HG03045 (cell line): ENCODE measurements at regions not wholly inside any gene's neighbourhood (a gene's known extent, or its start where the extent isn't known, plus 50 kb on each side); places are given as distances from the start of the nearest gene placed in this dataset.

ENCODE experiments used
- ATAC-seq: cut with Tn5 transposase; IDR thresholded peaks from one replicate; pipeline ENCODE4 v1.9.1; 2021; ENCODE audit warnings: mild to moderate bottlenecking, moderate library complexity; ENCODE audit not compliant: unreplicated experiment

GRCh38 chr1:34328281-34328799 is 151.6 kb downstream of the C1orf94 start:
- ATAC-seq, result no peak

- ATAC-seq, result no peak
These were observed 153.4 kb downstream of the C1orf94 start for GRCh38 chr1:34330061-34330460.

- no peak for ATAC-seq
These were observed 154.6 kb downstream of the C1orf94 start for GRCh38 chr1:34331020-34331926.

DNA sequence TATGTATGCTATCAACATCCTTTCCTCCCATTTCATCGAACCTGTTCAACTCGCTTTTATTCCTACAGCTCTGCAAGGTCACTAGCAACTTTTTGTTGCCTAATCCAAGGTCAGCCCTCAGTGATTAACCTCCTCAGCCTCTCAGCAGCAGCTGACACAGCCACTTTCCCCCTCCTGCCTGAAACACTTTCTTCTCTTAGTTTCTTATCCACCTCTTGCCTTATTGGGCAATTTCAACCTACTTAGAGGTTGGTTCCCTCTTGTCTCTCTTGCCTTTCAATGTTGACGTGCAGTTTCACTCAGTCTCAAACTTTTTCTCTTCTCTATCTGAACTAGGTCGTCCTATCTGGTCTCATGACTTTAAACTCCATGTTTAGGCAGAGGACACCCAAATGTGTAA is 156.3 kb downstream of the C1orf94 start:
- ATAC-seq, result no peak

DNA sequence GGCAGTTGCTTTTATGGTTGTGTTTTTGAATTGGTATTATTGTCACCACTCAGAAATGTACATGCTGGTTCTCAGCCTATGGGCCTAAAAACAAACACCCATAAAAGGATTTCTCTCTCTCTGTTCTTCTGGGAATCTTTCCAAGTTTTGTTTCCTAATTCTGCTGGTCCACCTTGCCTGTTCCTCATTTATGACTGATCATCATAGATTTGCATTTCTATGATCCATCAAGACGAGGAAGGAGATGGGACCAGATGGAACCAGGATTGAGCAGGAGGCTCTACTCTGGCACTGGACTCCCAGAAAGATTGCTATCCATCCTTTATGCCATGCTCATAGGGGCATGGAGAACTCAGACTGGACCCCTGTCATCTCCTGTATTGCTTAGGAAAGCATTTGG is 162.2 kb downstream of the C1orf94 start:
- no peak for ATAC-seq

GRCh38 chr1:34341896-34342295 is 165.2 kb downstream of the C1orf94 start:
- ATAC-seq, result no peak

- ATAC-seq, result no peak
These were observed 165.6 kb downstream of the C1orf94 start for GRCh38 chr1:34342334-34342733.

GRCh38 chr1:34346128-34346527 is 169.4 kb downstream of the C1orf94 start:
- ATAC-seq, result no peak

- no peak for ATAC-seq
These were observed 176.7 kb downstream of the C1orf94 start for GRCh38 chr1:34353409-34353808.

- ATAC-seq, result no peak
These were observed 177.7 kb downstream of the C1orf94 start for GRCh38 chr1:34354367-34354766.

DNA sequence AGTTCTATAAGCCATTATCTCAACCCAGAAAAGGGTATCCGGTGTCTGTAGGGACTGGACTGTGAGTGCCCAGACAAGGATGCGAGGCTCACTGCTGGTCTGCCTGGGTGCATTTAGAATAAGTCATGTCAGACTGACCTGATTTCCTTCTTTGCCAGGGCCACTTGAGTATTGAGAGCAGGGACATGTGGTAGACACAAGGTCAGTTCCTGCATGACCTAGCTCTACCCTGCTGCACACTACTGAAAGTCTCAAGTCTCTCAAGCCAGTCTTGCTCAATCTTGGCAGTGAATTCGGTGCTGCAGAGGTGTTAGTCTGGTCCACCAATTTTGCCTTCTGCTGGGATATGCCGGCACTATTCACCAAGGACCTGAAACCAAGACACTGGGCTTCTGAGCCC is 180.1 kb downstream of the C1orf94 start:
- no peak for ATAC-seq

DNA sequence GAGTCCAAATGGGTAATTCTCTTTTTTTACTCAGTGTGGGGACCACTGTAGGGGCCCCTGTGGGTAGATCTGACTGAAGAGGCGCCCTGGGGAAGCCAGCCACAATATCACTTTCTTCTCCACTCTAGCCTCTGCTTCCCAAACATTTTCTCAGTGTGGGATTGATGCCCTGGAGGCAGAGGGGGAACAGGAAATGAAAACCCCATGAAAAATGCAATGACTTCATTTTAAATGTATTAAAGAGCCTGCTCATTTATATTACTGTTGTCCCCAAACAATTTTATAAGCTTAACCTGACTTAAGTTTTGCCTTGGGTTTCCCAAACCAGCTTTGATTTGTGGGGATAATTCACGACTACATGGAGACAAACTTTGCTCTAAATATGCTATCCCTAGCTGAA is 181.9 kb downstream of the C1orf94 start:
- no peak for ATAC-seq

GRCh38 chr1:34359411-34359810 is 182.7 kb downstream of the C1orf94 start:
- ATAC-seq, result no peak

- ATAC-seq, result no peak
These were observed 183.9 kb downstream of the C1orf94 start for GRCh38 chr1:34360574-34360973.

DNA sequence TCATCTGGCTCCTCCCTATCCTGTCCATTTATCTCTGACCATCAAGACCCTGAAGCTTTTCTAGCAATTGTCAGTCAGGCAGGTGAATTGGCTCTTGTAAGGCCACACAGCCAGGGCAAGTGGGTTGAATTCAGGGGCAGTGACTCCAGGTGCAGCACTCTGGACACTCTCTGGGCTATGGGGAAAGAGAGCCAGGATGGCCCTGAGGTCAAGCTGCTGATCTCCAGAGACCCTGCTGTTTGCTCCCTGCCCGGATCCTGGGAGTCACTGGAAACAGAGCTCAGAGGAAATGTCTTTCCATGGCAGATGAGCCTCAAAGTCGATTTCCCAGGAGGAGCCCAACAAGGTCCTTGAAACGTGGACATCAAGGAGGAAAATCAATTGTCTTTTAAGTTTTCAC is 184.4 kb downstream of the C1orf94 start:
- ATAC-seq, result no peak

GRCh38 chr1:34361781-34362357 is 185.2 kb downstream of the C1orf94 start:
- no peak for ATAC-seq

GRCh38 chr1:34362949-34363348 is 186.2 kb downstream of the C1orf94 start:
- ATAC-seq, result no peak

GRCh38 chr1:34363447-34363846 is 186.7 kb downstream of the C1orf94 start:
- ATAC-seq, result no peak

GRCh38 chr1:34363915-34364314 is 187.2 kb downstream of the C1orf94 start:
- no peak for ATAC-seq

DNA sequence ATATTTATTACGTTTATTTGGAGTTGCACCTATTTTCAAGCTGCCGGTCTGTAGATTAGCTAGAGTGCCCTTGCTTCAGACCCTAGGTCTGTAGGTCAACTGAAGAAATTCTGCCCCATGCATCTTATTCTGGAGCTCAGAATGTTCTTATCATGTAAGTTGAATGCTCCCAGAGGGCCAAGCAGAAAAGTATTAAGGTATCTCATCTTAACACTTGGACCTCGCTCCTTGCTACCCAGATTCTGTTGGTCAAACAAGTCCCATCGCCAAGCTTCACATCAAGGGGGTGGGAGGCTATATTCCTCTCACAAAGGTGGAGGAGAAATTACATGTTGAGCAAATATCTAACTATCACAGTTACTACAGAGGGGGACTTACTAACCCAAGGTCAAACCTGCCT is 187.7 kb downstream of the C1orf94 start:
- ATAC-seq, result no peak

- ATAC-seq, result no peak
These were observed 188.6 kb downstream of the C1orf94 start for GRCh38 chr1:34365295-34365694.
